ENCODE measurements at regions not wholly inside any gene's neighbourhood (a gene's known extent, or its start where the extent isn't known, plus 50 kb on each side); places are given as distances from the start of the nearest gene placed in this dataset.

DNA sequence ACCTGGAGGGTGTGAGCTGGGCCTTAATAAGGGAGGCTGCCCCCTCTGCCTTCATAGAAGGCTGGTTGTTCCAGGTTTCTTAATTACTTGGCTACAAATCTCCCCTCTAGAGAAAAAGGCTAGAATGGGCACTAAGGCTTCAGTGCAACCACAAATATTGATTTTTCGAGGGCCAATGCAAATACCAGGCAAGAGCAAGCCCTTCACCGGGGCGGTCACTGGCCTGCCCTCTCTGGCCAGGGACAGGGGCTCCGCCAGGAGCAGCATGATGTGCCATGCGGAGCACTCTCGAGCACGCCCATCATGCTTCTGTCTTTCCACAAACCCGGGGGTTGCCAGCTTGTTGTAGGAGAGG, 127.8 kb upstream of the SPACA7 start:
- TF ChIP-seq, protein P1, sequence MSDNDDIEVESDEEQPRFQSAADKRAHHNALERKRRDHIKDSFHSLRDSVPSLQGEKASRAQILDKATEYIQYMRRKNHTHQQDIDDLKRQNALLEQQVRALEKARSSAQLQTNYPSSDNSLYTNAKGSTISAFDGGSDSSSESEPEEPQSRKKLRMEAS (IDR thresholded peaks at IDR 0.05; ENCODE audit: low read depth, low read length), result no peak
- TF ChIP-seq POLR2A (IDR thresholded peaks at IDR 0.05; ENCODE audit: extremely low read depth, insufficient read length) (no peak), MYC (IDR thresholded peaks at IDR 0.05; ENCODE audit: low read depth, low read length) (no peak)
- TF ChIP-seq, protein P2, sequence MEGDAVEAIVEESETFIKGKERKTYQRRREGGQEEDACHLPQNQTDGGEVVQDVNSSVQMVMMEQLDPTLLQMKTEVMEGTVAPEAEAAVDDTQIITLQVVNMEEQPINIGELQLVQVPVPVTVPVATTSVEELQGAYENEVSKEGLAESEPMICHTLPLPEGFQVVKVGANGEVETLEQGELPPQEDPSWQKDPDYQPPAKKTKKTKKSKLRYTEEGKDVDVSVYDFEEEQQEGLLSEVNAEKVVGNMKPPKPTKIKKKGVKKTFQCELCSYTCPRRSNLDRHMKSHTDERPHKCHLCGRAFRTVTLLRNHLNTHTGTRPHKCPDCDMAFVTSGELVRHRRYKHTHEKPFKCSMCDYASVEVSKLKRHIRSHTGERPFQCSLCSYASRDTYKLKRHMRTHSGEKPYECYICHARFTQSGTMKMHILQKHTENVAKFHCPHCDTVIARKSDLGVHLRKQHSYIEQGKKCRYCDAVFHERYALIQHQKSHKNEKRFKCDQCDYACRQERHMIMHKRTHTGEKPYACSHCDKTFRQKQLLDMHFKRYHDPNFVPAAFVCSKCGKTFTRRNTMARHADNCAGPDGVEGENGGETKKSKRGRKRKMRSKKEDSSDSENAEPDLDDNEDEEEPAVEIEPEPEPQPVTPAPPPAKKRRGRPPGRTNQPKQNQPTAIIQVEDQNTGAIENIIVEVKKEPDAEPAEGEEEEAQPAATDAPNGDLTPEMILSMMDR (IDR thresholded peaks at IDR 0.05; ENCODE audit: low read depth, low read length), result no peak
- no peak for DNase-seq (ENCODE audit: low read depth)
- H3K4me3 ChIP-seq (ENCODE audit: low read depth, low read length), result no peak overlapping the region

DNA sequence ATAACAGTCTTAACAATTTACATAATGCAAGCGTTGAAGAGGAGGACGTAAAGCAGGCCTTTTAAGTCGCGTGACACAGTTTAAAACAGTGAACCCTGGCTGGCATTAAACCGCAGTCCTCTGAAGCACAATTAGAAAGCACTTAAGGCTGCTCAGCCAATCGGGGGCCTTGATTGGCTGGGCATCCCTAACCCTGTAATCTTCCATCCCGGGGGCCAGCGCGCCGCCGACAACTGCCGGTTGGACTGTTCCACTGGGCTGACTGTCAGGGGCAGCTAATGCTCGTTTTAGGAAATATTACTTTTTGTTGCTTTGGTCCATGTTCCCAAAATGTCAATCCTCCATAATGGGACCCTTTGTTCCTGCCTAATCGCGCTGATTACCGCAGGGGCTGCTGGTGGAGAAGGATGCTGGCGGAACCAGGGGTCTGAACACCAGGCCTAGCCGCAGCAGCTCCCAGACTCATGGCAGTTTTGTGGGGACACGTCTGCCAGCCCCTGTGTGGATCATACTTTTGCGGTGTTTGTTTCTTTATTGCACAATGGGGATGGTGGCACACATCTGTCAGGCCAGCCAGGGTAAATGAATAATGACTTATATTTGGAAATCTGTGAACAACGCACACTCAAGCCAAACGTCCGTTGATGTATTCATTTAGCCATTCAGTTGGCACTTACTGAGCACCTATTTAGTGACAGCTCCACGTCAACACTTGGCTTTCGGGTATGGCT, 127.1 kb upstream of the SPACA7 start:
- no peak for DNase-seq (ENCODE audit: low read depth)
- TF ChIP-seq, protein P2 (IDR thresholded peaks at IDR 0.05; ENCODE audit: low read depth, low read length), result no peak
- TF ChIP-seq, protein P1 (IDR thresholded peaks at IDR 0.05; ENCODE audit: low read depth, low read length), result no peak
- H3K4me3 ChIP-seq (ENCODE audit: low read depth, low read length), result no peak overlapping the region

DNA sequence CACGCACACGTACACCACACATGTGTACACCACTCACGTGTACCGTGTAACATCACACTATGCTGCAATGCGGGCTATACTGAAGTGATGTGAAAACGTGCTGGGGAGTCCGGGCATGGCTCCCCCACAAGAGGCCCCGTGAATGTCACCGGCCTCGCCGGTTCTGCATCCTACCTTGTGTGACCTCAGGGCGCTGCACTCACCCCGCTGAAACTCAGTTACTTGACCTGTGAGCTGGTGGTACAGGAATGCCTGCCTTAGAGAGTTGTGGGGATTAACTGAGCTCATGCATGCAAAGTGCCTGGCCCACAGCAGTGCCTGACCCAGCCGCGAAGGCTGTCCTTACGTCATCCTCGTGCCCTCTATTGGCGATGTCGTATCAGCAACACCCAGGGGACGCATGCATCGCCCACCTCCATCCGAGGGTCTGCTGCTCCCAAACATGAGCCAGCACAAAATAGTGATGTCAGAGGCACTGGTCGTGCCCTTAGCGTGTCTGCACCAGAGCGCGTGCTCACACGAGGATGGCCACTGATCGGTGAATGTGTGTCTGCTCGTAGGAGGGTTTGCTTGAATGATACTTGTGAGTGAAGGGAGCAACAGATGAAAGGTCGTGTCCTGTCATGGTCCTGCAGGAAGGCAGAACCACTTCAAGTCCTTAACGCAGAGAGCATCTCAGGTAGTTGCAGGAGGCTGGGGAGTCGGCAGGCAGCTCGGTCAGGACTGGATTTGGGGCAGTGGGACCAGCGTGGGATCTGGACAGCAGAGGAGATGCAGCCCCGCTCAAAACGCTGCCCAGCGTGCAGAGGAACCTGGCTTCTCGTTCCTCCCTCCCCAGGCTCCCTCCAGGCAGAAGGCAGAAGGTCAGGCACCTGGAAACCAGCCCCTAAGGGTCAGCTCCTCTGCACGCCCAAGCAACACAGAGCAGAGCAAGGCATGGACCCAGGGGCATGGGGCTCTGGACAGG, 126.2 kb upstream of the SPACA7 start:
- H3K4me3 ChIP-seq (ENCODE audit: low read depth, low read length), result no peak overlapping the region
- no peak for DNase-seq (ENCODE audit: low read depth)
- TF ChIP-seq, protein P1 (IDR thresholded peaks at IDR 0.05; ENCODE audit: low read depth, low read length), result no peak
- TF ChIP-seq POLR2A (IDR thresholded peaks at IDR 0.05; ENCODE audit: extremely low read depth, insufficient read length) (no peak), MYC (IDR thresholded peaks at IDR 0.05; ENCODE audit: low read depth, low read length) (no peak)

DNA sequence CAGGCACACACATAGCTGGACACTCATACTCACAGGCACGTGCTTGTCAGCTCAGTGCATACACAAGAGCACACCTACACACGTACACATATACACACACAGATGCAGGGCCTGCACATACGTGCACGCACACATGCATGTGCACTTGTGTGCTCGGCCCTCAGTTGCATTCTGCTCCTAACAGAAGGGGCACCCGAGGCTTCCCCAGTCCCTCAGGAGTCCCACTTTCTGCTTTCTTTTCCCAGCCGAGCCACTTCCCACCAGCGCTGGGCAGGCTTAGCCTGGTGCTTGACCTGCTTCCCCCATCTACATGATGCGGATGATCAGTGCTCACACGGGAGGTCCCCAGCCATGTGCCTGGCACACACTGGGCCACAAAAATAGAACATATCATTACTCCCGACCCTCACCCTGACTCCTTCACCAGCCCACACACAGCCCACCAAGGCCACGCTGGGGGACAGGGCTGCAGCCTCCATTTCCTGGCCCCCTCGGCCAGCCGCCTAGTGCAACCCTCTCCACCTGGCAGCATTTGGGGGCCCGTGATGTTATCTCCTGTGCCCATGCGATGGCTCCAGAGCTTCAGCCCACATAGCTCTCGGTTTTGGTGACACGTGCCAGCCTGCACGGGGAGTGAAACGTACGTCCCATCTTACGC, 125.2 kb upstream of the SPACA7 start:
- DNase-seq (ENCODE audit: low read depth), result no peak
- TF ChIP-seq, protein P1 (IDR thresholded peaks at IDR 0.05; ENCODE audit: low read depth, low read length), result no peak
- TF ChIP-seq MYC (IDR thresholded peaks at IDR 0.05; ENCODE audit: low read depth, low read length), result no peak
- no peak for TF ChIP-seq POLR2A (IDR thresholded peaks at IDR 0.05; ENCODE audit: extremely low read depth, insufficient read length)
- TF ChIP-seq, protein P2 (IDR thresholded peaks at IDR 0.05; ENCODE audit: low read depth, low read length), result no peak
- H3K4me3 ChIP-seq (ENCODE audit: low read depth, low read length), result no peak overlapping the region

DNA sequence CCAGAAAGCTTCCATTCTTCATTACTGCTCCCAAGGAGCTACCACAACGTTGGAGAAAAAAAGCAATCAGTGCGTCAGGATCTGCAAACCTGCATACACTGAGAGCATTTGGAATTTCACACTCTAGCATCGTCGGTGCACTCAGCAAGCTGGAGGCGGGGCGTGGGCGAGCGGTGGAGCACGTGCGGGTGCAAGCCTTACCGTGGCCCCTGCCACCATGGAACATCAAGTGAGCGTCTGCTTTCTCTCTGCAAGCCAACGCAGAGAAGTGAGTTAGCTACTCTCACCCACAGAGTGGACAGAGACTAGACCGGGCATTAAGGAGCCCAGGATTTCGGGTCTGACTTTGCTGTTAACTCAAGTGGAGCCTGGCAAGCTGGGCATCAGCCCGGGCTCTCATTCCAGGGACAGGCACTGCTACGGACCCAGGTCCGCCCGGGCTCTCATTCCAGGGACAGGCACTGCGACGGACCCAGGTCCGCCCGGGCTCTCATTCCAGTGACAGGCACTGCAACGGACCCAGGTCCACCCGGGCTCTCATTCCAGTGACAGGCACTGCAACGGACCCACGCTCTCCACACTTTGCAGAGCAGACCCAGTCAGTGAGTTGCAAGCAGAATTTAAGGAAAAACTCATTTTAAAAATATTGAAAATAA, 124.1 kb upstream of the SPACA7 start:
- TF ChIP-seq, protein P1 (IDR thresholded peaks at IDR 0.05; ENCODE audit: low read depth, low read length), result no peak
- TF ChIP-seq POLR2A (IDR thresholded peaks at IDR 0.05; ENCODE audit: extremely low read depth, insufficient read length), result no peak
- TF ChIP-seq, protein P2 (IDR thresholded peaks at IDR 0.05; ENCODE audit: low read depth, low read length), result no peak
- no peak for TF ChIP-seq MYC (IDR thresholded peaks at IDR 0.05; ENCODE audit: low read depth, low read length)
- DNase-seq (ENCODE audit: low read depth), result no peak
- H3K4me3 ChIP-seq (ENCODE audit: low read depth, low read length), result no peak overlapping the region
